Lower leg skin (tissue), 4 donors: ENCODE measurements at regions not wholly inside any gene's neighbourhood (a gene's known extent, or its start where the extent isn't known, plus 50 kb on each side); places are given as distances from the start of the nearest gene placed in this dataset.

Source experiments
- DNase-seq, 2 donors: peaks; one replicate each; pipeline ENCODE4 v3.0.0-alpha.2; 2019; ENCODE audit warnings: low spot score in 2 of 2
- H3K4me3 ChIP-seq: fragments of 200-600 bp; sonication (generic); 2 replicates; pipeline ENCODE4 v1.5.1; 2017; ENCODE audit warnings: mild to moderate bottlenecking, low read depth; ENCODE audit not compliant: poor library complexity, severe bottlenecking
- POLR2A ChIP-seq, 2 donors: fragments of 450-650 bp; IDR thresholded peaks; one replicate each; pipeline ENCODE4 v1.6.1; 2016 to 2017; ENCODE audit warnings: antibody characterized with exemption in 2 of 2, mild to moderate bottlenecking in 1 of 2, moderate library complexity in 1 of 2
- WGBS, 2 donors: methylation state at CpG; one replicate each; pipeline ENCODE4 v1.1.5; 2018; 5-methylcytosine and 5-hydroxymethylcytosine counted together
- intact Hi-C: fragments of 100-400 bp; cut with DNase I; formaldehyde crosslinking; loops from one replicate; pipeline ENCODE4 v1.15.0; 2023; ENCODE audit warnings: low total_unique reads
- TF ChIP-seq, protein P1 (sequence below), 3 donors: fragments of 450-650 bp; IDR thresholded peaks; one replicate each; pipeline ENCODE4 v1.5.1; 2016; ENCODE audit warnings: antibody characterized with exemption in 3 of 3, mild to moderate bottlenecking in 3 of 3, moderate library complexity in 2 of 3

DNA sequence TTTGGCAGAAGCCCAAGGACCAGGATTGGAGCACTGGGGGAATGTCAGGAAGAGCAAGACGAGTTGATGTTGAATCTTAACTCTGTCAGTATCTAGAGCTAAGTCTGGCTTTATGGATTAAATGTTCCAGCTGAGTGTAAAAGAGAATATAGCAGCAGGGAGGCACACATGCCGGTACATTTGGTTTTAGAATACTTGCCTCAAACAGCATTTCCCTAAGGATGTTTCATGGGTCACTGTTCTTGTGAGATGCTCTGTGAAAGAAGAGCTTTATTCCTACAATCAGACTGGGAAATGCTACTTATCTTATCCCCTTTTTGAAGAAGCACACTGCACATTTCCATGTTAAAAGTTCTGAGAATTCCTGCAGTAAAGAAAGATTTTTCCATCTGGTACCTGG is 440.3 kb upstream of the B3GALT2 start:
- WGBS, 2 donors: 69 to 73% methylated on average over 2 of the region's 2 CpGs
- intact Hi-C loops: no loop called here
- H3K4me3 ChIP-seq: no peak overlapping the region
- no peak for DNase-seq
- TF ChIP-seq, protein P1, sequence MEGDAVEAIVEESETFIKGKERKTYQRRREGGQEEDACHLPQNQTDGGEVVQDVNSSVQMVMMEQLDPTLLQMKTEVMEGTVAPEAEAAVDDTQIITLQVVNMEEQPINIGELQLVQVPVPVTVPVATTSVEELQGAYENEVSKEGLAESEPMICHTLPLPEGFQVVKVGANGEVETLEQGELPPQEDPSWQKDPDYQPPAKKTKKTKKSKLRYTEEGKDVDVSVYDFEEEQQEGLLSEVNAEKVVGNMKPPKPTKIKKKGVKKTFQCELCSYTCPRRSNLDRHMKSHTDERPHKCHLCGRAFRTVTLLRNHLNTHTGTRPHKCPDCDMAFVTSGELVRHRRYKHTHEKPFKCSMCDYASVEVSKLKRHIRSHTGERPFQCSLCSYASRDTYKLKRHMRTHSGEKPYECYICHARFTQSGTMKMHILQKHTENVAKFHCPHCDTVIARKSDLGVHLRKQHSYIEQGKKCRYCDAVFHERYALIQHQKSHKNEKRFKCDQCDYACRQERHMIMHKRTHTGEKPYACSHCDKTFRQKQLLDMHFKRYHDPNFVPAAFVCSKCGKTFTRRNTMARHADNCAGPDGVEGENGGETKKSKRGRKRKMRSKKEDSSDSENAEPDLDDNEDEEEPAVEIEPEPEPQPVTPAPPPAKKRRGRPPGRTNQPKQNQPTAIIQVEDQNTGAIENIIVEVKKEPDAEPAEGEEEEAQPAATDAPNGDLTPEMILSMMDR (IDR thresholded peaks at IDR 0.05): no peak
- no peak for TF ChIP-seq POLR2A (IDR thresholded peaks at IDR 0.05)

GRCh38 chr1:193625255-193625654 is 438.8 kb upstream of the B3GALT2 start:
- 56 to 72% methylated on average over 4 of the region's 4 CpGs for WGBS, 2 donors
- intact Hi-C loops: no loop called here
- no peak overlapping the region for H3K4me3 ChIP-seq
- TF ChIP-seq, protein P1 (IDR thresholded peaks at IDR 0.05): no peak
- no peak for TF ChIP-seq POLR2A (IDR thresholded peaks at IDR 0.05)
- DNase-seq: no peak

GRCh38 chr1:193619911-193620310 is 433.5 kb upstream of the B3GALT2 start:
- 91 to 92% methylated on average over 2 of the region's 2 CpGs for WGBS, 2 donors
- no peak overlapping the region for H3K4me3 ChIP-seq
- intact Hi-C loops: no loop called here
- no peak for TF ChIP-seq POLR2A (IDR thresholded peaks at IDR 0.05)
- TF ChIP-seq, protein P1 (IDR thresholded peaks at IDR 0.05): no peak
- DNase-seq: no peak

- TF ChIP-seq, protein P1 (IDR thresholded peaks at IDR 0.05): no peak
- TF ChIP-seq POLR2A (IDR thresholded peaks at IDR 0.05): no peak
- WGBS, 2 donors: 86 to 90% methylated on average over 2 of the region's 2 CpGs
- no peak overlapping the region for H3K4me3 ChIP-seq
- intact Hi-C loops: no loop called here
- DNase-seq: no peak
Observed at GRCh38 chr1:193614817-193615216, 428.4 kb upstream of the B3GALT2 start.

DNA sequence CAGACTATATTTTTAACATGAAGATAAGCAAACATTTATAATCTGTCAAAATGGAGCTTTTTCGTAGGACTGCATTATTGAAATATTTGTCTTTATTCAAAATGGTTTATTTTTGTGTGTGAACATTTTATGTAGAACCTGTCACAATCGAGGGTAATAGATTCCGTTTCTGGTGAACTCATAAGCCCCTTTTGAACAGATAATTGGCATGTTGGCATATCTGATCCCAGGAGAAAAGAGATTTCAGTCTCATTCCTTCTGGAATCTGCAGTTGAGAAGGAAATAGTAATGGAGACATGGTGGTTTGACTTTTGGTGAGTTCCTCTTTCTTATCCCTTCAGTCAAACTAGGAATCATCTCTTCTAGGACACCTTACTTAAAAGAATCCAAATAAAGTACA is 427.9 kb upstream of the B3GALT2 start:
- WGBS, 2 donors: 81 to 88% methylated on average over 3 of the region's 3 CpGs
- DNase-seq: no peak
- no peak overlapping the region for H3K4me3 ChIP-seq
- intact Hi-C loops: no loop called here
- TF ChIP-seq POLR2A (IDR thresholded peaks at IDR 0.05): no peak
- TF ChIP-seq, protein P1 (IDR thresholded peaks at IDR 0.05): no peak

DNA sequence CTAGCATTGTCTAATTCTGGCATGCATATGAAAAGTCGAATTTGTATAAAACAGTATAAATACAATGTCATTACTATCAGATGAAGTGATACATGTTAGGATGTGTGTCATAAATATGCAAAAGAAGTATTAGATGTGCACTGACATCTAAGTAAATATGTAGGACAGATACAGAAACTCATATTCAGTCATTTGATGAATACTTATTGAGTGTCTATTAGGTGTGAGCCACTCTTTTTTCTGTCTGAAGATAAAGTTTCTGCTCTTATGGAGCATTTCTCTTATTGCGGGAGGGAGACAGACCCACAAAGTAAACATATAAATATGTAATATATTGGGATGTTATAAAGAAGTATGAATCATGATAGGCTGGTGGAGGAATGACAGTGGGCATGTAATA is 426.6 kb upstream of the B3GALT2 start:
- no peak for DNase-seq
- TF ChIP-seq POLR2A (IDR thresholded peaks at IDR 0.05): no peak
- TF ChIP-seq, protein P1 (IDR thresholded peaks at IDR 0.05): no peak
- no peak overlapping the region for H3K4me3 ChIP-seq
- intact Hi-C loops: no loop called here
- 88 to 90% methylated on average over 2 of the region's 2 CpGs for WGBS, 2 donors
